ENCODE measurements at regions not wholly inside any gene's neighbourhood (a gene's known extent, or its start where the extent isn't known, plus 50 kb on each side); places are given as distances from the start of the nearest gene placed in this dataset.

GRCh38 chr3:43206632-43207031 lies 79.7 kb upstream of the SNRK start:
- DNase-seq: no peak

GRCh38 chr3:43206105-43206504 lies 80.2 kb upstream of the SNRK start:
- no peak for DNase-seq

- DNase-seq: no peak
Observed at GRCh38 chr3:43203022-43203421, 83.3 kb upstream of the SNRK start.

GRCh38 chr3:43201581-43201980 lies 84.8 kb upstream of the SNRK start:
- DNase-seq: no peak

- DNase-seq: no peak
Observed at GRCh38 chr3:43199645-43200306, 86.6 kb upstream of the SNRK start.

- DNase-seq: no peak
Observed at GRCh38 chr3:43198791-43199644, 87.3 kb upstream of the SNRK start.

GRCh38 chr3:43198301-43198700 lies 88.0 kb upstream of the SNRK start:
- DNase-seq: no peak

GRCh38 chr3:43197181-43197580 lies 89.2 kb upstream of the SNRK start:
- DNase-seq: no peak

GRCh38 chr3:43196721-43197120 lies 89.6 kb upstream of the SNRK start:
- DNase-seq: no peak

GRCh38 chr3:43195115-43195498 lies 89.2 kb upstream of the POMGNT2 start:
- no peak for DNase-seq

- DNase-seq: no peak
Observed at GRCh38 chr3:43194490-43195114, 88.7 kb upstream of the POMGNT2 start.

GRCh38 chr3:43194069-43194468 lies 88.2 kb upstream of the POMGNT2 start:
- DNase-seq: no peak

GRCh38 chr3:43192028-43192427 lies 86.1 kb upstream of the POMGNT2 start:
- no peak for DNase-seq

- no peak for DNase-seq
Observed at GRCh38 chr3:43191116-43191515, 85.2 kb upstream of the POMGNT2 start.

- no peak for DNase-seq
Observed at GRCh38 chr3:43190670-43191069, 84.8 kb upstream of the POMGNT2 start.

- no peak for DNase-seq
Observed at GRCh38 chr3:43187836-43188479, 82.1 kb upstream of the POMGNT2 start.

GRCh38 chr3:43185983-43186314 lies 80.1 kb upstream of the POMGNT2 start:
- DNase-seq: no peak

GRCh38 chr3:43185274-43185982 lies 79.5 kb upstream of the POMGNT2 start:
- no peak for DNase-seq

- no peak for DNase-seq
Observed at GRCh38 chr3:43183456-43183855, 77.6 kb upstream of the POMGNT2 start.

GRCh38 chr3:43181202-43181821 lies 75.4 kb upstream of the POMGNT2 start:
- DNase-seq: no peak

- no peak for DNase-seq
Observed at GRCh38 chr3:43180694-43181093, 74.8 kb upstream of the POMGNT2 start.

GRCh38 chr3:43180027-43180426 lies 74.1 kb upstream of the POMGNT2 start:
- no peak for DNase-seq
